GM21447 (cell line): ENCODE measurements at regions not wholly inside any gene's neighbourhood (a gene's known extent, or its start where the extent isn't known, plus 50 kb on each side); places are given as distances from the start of the nearest gene placed in this dataset.
"Not testable (repeated sequence)": the region's sequence is repeated elsewhere in the genome, so short reads cannot be mapped to it uniquely, and the experiment has no call there.

Experiments used
- ATAC-seq: cut with Tn5 transposase; IDR thresholded peaks from one replicate; pipeline ENCODE4 v1.9.1; 2021; ENCODE audit not compliant: unreplicated experiment

DNA sequence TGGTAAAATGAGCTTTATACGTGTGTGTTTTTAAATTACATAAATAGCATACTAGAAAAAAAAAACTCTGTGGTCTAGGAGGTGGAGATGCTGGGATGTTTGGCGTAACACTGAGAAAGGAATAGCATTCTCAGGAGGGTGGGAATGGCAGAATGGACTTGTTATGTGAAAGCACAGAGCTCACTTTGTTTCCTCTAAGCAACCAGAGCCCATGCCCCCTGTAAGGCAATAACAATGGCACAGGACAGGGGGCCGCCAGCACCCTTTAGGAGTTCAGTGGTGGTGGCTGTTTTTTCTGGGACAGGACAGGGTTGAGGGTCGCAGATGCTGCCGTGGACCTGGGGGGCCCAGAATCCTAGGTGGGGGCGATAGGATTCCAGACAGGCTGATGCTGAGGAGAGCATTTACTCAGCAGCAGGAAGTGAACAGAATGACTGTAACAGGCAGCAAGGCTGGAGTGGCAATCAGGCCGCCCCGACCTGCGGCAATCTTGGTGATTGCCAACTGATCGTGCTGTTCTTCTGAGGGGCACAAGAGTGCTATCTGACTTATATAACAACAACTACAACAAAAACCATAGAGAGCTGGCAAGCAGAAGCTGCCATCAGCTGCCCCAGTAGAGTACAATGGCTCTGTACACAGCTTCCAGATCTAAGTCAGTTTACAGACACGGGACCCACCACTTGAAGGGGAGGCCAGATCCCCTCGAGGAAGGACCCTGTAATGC is 160.4 kb downstream of the UACA start:
- no peak for ATAC-seq

DNA sequence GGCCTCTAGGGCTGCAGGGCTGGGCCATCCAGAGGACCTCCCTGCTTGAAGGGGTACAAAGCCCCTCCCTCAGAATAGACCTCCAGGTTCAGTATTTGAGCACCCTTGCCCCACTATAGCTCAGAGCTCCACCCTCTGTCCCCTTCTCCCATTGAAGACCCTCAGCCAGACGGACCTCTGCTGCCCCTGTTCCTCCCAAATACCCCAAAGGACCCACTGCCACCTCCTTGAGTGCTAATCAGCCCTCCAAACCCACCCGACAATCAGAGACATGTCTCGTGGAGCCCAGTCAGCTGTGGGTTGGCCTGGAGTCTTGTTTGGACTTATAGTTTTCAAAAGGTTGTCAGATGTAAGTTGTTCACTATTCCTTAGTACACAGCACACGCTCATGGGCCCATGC is 161.1 kb downstream of the UACA start:
- ATAC-seq, result no peak

DNA sequence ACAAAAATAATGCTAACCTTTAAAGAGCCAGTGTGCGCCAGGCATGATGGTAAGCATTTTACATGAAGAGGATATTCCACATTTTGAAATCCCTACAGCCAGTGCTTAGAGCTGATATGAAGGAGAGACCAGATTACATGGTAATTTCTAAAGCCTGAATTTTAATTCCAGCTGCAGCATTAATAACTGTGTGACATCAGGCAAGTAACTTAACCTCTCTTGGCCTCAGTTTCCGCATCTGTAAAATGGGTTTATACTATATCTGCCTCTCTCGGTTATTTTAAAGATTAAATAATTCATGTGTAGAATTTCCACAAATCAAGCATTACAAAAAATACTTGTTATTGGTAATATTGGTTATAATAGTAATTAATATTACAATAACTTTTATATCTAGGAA is 165.4 kb downstream of the UACA start:
- no peak for ATAC-seq

DNA sequence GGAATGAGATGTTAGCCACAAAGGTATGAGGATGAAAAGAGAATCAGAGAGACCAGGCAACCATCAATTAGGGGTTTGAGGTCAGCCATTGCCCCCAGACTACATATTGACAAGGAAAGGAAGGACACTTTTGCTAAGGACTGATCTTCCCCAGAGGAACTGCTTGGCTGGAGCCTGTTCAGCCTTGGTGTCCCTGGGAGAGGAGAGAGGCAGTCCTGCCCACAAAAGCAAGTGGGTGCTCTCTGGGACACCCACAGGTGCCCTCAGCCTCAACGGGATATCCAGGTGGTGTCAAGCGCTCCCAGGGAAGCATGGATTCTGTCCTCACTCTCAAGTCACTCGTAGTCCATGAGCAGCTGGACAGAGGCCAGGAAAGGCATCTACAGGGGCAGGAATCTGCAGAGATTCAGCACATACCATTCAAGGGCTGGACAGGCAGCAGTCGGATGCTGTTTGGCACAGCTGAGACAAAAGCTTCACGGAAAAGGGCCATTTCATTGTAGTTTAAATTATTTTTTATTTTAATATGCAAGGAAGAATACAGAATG is 166.2 kb downstream of the UACA start:
- ATAC-seq, result no peak

DNA sequence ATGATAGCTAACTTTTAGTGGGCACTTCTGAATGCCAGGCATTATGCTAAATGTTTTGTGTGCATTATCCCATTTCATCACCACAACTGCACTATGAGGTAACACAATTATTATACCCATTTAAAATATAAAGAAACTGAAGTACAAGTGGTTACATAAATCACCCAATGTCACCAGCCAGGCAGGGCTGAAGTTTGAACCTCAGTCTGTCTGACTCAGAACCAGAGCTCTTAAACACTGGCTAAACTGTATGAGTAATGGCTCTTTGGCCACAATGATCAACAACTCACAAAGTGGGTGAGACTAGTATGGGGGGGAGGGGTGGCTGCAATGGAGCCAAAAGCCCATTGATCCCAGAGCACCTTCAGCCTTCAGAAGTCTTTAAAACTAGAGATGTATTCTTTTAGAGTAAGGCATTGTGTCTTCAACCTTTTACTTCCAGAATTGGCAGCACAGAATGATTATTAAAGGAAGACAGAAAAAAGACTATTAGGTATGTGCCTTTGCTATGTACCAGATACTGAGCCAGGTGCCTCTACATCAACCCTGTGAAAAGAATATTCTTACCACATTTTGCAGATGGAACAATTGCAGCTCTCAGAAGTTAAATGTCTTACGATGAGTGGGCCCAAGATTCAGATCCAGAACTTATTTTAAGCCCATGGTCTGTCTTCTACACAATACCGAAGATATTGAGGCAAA is 166.9 kb downstream of the UACA start:
- ATAC-seq, result no peak

DNA sequence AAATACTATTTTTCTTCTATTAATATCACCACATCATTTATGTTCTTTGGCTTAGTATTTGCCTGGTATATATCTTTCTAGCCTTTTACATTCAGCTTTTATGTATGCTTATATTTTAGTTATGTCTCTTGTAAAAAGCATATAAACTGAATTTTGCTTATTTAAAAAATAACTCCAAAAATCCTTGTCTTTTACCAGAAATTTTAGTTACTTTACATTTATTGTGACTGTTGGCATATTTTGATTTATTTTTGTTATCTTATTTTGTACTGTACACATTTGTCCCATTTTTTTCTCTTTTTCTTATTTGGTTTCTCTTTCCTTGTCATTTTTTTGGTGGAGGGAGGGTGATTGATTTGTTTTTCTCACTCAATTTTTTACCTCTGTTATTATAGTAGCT is 169.6 kb downstream of the UACA start:
- no peak for ATAC-seq

DNA sequence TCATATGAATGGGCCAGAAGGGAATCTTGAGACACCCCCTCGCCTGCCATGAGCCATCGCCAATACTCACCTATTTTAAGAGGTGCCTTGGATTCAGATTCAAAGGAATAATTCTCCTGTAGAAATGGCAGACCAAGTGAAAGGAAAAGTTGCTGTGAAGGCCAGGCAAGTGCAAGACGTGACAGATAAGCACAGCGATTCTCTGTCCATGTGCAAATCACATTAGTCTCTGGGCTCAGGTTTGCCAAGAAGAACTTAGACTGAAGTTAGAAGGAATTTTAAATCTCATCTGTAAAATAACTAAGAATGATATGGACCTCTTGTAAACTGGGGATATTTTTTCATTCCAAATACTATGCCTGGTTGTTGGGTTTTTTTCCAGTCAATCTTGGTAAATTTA is 173.6 kb downstream of the UACA start:
- ATAC-seq, result no peak

DNA sequence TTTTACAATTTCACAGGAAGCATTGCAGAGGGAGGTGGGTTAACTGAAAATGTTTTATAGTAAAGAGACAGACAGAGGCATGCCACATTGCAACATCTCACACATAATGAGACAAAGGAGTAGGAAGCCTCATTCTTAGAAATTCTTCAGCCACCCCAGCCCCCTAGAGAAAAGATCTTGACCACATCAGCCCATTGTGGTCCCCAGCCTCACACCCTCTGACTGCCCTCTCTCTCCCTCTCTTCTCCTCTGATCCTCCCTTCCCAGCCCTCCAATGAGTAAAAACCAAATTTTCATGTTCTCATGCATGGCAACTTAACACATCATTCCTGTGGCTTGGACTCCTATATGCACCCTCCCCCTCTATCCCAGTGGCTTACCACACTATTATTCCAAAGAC is 174.1 kb downstream of the UACA start:
- ATAC-seq, result no peak

DNA sequence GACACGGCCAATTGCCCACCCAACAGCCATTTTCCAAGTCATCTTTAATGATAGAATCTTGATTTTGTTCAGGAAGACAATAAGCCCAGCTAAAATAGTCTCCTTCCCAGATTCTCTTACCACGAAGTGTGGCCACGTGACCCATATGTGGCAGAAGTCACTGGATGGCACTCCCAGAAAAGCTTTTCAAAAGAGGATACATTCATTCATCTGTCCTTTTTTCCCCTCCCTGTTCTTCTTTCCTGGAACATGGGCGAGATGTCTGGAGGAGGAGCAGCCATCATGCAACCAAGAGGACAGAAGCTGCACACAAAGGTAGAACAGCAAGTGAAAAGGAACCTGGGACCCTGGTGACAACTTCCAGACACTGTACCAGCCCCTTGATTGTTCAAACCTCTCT is 174.7 kb downstream of the UACA start:
- no peak for ATAC-seq

DNA sequence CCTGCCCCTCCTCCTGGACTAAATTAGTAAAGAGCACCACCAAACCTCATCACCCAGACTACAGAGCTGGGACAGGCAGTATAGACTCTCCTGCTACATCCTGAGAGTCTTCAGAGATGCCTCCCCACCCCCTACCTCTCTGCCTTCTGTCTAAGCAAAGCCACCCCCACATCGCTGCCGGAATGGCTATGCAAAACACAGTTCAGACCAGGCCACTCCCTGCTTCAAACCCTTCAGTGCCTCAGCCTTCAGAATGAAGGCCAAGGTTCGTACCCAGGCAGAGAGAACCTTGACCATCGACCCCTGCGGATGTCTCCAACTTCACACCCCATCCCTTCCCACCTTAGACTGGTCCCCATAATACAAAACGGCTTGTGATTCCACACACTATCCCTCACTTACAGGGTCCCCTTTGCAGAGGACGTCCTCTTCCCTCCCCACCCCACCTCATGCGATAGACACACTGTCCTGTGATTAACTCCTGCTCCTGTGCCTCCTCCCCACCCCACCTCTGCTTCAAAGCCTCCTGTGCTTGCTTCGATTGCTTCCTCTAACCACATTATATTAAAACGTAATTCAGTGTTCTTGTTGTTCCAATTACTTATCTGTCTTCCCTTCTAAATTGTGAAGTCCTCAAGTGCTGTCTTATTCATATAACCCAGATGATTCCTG is 175.3 kb downstream of the UACA start:
- no peak for ATAC-seq

DNA sequence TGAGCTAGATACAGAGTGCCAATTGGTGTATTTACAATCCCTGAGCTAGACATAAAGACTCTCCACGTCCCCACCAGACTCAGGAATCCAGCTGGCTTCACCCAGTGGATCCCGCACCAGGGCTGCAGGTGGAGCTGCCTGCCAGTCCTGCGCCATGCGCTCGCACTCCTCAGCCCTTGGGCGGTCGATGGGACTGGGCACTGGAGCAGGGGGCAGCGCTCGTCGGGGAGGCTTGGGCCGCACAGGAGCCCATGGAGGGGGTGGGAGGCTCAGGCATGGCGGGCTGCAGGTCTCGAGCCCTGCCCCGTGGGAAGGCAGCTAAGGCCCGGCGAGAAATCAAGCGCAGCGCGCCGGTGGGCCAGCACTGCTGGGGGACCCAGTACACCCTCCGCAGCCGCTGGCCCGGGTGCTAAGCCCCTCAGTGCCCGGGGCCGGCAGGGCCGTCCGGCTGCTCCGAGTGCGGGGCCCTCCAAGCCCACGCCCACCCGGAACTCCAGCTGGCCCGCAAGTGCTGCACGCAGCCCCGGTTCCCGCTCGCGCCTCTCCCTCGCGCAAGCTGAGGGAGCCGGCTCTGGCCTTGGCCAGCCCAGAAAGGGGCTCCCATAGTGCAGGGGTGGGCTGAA is 176.2 kb downstream of the UACA start:
- not testable (repeated sequence) for ATAC-seq

DNA sequence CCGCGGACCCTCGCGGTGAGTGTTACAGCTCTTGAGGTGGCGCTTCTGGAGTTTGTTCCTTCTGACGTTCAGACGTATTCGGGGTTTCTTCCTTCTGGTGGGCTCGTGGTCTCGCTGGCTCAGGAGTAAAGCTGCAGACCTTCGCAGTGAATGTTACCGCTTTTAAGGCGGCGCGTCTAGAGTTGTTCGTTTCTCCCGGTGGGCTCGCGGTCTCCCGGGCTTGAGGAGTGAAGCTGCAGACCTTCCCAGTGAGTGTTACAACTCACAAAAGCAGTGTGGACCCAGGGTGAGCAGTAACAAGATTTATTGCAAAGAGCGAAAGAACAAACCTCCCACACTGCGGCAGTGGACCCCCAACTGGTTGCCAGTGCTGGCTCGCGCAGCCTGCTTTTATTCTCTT is 177.1 kb downstream of the UACA start:
- no peak for ATAC-seq

DNA sequence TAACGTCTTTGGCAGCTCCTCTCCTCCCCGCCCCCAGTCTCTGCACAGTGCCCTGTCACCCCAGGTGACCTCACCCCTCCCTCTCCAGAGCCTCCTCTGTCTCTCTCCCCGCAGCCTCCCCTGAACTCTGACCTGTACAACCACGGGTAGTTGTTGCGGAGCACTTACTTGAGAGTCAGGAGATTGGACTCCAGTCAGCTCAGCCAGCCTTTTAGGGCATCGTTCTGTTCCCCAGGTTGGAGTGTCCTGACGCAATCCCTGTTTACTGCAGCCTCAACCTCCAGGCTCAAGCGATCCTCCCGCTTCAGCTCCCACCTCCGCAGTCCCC is 177.7 kb downstream of the UACA start:
- no peak for ATAC-seq

DNA sequence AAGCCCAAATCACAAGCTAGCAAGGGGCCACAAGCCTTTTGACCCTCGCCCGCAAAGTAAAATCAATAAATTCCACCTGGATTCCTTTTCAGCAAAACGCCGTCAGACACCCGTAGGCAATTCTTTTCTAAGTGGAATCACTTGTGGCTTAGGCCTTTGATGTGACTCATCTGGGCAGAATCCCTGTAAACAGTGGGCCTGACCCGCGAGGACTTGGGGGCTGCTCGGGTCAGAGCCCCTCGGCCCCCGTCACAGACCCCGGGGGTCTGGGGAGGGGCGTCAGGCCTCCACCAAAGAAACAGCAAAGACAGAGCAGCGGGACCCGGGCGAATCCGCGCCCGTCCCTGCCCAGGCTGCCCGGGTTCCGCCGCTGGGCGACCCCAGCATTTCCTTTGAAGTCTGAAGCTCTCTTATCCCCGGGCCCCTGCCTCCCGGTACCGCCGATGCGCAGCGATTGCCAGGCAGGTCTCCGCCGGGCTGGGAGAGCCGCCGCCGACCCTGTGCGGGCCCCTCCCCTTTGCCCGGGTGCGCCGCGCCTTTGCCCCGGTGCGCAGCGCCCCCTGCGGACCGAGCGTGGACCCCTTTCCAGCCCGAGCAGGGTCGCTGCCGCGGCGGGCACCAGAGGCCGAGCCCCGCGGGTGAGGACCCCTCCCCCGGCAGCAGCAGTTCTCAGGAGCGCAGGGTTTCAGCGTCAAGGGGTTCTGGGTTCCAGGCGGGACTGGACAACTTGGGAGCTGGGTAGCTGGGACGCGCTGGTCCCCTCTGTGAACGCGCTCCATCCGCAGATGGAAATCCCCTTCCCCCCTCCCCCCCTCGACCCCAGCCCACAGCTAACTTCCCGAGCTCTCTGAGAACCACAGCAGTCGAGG is 178.3 kb downstream of the UACA start:
- ATAC-seq, result no peak

DNA sequence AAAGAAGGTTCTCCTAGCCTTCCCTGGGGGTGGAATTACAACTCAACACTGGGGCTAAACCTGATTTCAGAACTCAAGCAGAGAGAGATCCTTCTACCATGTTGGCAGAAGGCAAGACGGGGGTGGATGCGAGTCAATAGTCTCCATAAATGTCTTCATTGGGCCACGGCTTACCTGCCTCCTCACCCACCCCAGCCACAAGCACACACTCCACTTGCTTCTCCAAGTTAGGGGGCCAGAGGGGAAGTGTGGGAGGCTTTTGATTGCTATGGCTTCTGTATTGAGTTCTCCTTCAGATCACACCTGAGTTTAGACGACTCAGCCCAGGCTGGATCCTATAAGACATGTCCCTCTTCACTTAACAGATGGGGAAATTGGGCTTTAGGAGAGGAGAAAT is 178.9 kb downstream of the UACA start:
- no peak for ATAC-seq

DNA sequence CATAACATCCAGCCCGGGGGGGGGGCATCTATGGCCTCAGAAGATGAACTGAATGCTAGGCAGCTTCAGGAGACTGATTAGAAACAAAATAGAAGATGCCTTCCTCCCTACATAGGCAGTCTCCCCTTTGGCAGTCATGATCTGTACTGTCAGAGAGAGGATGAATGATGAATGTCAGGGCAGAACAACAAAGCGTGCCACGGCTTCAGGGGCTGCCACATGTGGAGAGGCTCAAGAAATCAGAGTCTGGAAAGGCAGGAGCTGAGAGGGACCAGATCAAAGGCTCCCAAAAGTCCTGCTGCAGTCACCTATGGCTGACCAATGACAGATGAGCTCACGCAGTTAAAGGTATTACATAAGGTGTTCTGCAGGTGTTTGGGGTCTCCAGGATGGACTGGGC is 180.4 kb downstream of the UACA start:
- no peak for ATAC-seq

DNA sequence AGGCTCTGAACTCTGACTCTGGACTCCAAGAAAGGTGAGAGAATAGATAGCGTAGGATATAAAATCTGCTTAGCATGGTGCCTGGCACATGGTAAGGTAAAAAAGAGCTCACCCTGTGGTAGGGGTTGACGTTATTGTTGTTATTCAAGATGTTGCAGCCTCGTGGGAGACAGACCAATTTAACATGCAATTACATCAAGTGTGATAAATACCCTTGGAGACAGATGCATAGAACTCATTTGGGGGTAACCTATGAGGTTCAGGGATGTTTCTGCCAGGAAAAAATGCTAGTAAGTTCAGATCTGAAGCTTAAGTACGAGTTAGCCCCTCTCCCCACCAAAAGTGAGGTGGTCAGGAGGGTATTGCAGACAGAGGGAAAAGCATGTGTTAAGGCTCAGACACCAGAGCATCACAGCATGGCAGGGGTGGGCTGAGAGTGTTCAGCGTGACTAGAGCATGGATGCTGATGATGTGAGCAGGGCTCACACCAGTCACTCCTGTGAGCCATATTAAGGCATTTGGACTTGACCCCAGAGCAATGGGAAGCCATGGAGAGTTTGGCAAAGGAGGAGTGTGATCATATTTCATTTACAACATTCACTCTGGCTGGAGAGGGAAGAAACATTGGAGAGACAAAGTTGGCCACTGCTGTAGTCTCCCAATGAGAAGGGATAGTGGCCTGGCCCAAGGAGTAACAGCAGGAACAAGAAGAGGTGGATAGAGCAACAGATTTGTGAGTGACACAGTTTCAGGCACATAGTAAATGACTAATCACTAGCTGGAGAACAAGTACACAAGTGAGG is 181.0 kb downstream of the UACA start:
- ATAC-seq, result no peak

DNA sequence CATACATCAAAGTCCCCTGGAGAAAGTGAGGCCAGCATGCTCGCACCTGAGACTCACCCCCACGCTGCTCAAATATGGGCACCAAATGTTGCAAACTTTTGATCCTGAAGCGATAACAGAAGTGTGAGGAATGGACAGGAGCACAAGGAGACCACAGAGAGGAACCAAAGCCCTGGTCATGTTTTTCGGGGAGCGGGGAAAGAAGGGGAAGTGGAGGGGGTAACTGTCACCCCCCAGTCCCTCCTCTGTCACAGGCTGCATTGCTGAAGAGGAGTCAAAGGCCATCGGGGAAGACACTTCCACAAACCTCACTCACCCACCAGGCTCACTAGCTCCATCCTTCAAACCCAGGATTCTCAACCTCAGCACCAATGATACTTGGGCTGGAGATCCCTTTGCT is 182.4 kb downstream of the UACA start:
- no peak for ATAC-seq

DNA sequence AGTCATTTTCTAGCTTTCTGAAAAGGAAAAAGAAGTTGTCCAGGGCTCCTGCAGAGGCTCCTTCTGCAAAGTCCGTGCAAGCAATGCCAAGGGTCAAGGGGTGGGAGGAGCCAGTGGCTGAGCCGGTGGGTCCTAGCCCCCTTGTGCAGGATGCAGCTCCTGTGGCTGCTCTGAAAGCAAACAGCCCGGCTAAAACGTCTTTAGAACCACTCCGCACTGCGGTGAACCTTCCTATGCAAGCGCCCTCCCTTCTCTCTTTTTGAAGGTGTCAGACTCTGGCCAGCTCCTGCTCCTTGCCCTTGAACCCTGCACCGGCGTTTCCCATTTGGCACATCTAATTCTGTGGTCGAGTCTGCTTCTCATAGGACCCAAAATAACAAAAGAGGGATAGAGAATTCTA is 183.1 kb downstream of the UACA start:
- ATAC-seq, result no peak

DNA sequence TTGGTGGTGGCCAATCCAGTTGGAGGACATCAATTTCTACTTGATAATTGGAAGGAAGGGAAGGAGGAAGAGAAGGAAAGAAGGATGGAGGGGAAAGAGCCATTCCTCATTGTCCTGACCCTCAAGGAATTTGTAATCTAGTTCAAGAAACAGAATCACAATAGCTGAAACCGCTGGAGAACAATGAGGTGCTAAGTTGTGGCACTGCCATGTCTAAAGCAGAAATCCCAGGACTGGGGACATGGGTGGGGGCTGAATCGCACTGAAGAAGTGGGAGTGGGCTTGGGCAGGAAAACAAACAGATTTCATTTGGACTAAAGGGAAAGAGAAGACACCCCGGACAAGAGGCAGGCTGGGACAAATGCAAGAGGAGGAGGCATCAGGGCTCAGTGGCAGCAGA is 183.6 kb downstream of the UACA start:
- no peak for ATAC-seq
